HEK293 (cell line): ENCODE measurements at regions not wholly inside any gene's neighbourhood (a gene's known extent, or its start where the extent isn't known, plus 50 kb on each side); places are given as distances from the start of the nearest gene placed in this dataset.

Experiments
- CTCF ChIP-seq: fragments of 450-650 bp; formaldehyde crosslinking; IDR thresholded peaks from 2 replicates; pipeline ENCODE4 v1.5.1; 2016; ENCODE audit warnings: missing biosample characterization, missing genetic modification characterization
- ZNF324 ChIP-seq: fragments of 450-650 bp; formaldehyde crosslinking; IDR thresholded peaks from 2 replicates; pipeline ENCODE4 v1.5.1; 2016; ENCODE audit warnings: missing biosample characterization, missing genetic modification characterization
- ZNF529 ChIP-seq: fragments of 450-650 bp; formaldehyde crosslinking; IDR thresholded peaks from 2 replicates; pipeline ENCODE4 v1.5.1; 2017; ENCODE audit warnings: missing genetic modification characterization, missing biosample characterization; ENCODE audit not compliant: insufficient replicate concordance

- TF ChIP-seq ZNF324 (no peak), CTCF (tag by site-specific recombination) (no peak), ZNF529 (tag by site-specific recombination) (no peak)
Measured at GRCh38 chr1:229209816-229210215, 61.1 kb upstream of the RAB4A start.
